Neural cell (in vitro differentiated cells): ENCODE measurements at regions not wholly inside any gene's neighbourhood (a gene's known extent, or its start where the extent isn't known, plus 50 kb on each side); places are given as distances from the start of the nearest gene placed in this dataset.
"Not testable (repeated sequence)": the region's sequence is repeated elsewhere in the genome, so short reads cannot be mapped to it uniquely, and the experiment has no call there.

Source experiments
- H2AFZ ChIP-seq: fragments of 200-600, 300-800 bp; sonication (generic), shearing (Covaris generic); 2 replicates; pipeline ENCODE4 v1.6.0; 2014; ENCODE audit warnings: low read depth, mild to moderate bottlenecking, antibody characterized with exemption, low read length, moderate library complexity
- H3F3A ChIP-seq: fragments of 200-600 bp; shearing (Covaris generic); 2 replicates; pipeline ENCODE4 v1.6.1; 2016; ENCODE audit warnings: mild to moderate bottlenecking, moderate library complexity, mixed read lengths, antibody characterized with exemption, low read length; ENCODE audit not compliant: insufficient read depth, poor library complexity, severe bottlenecking
- H3K27ac ChIP-seq: fragments of 200-600, 300-800 bp; sonication (generic), shearing (Covaris generic); 2 replicates; pipeline ENCODE4 v1.5.1; 2014; ENCODE audit warnings: mild to moderate bottlenecking, low read length, moderate library complexity
- H3K27me3 ChIP-seq: fragments of 300-800, 200-600 bp; sonication (generic), shearing (Covaris generic); 2 replicates; pipeline ENCODE4 v1.6.0; 2014; ENCODE audit warnings: mild to moderate bottlenecking, low read depth, low read length, moderate library complexity; ENCODE audit not compliant: insufficient read depth
- H3K36me3 ChIP-seq: fragments of 300-800, 200-600 bp; sonication (generic), shearing (Covaris generic); 2 replicates; pipeline ENCODE4 v1.5.1; 2014; ENCODE audit warnings: mild to moderate bottlenecking, antibody characterized with exemption, low read length, moderate library complexity; ENCODE audit not compliant: insufficient read depth
- H3K4me2 ChIP-seq: fragments of 300-800, 200-600 bp; sonication (generic), shearing (Covaris generic); 2 replicates; pipeline ENCODE4 v1.6.0; 2014; ENCODE audit warnings: mild to moderate bottlenecking, low read length
- H3K4me3 ChIP-seq: fragments of 300-800, 200-600 bp; sonication (generic), shearing (Covaris generic); 2 replicates; pipeline ENCODE4 v1.5.1; 2014; ENCODE audit warnings: mild to moderate bottlenecking, low read length, moderate library complexity
- H3K79me2 ChIP-seq: fragments of 200-600 bp; shearing (Covaris generic); replicated peaks from 2 replicates; pipeline ENCODE4 v1.6.0; 2014; ENCODE audit warnings: mild to moderate bottlenecking, low read length, moderate library complexity; ENCODE audit not compliant: insufficient read depth
- H3K9ac ChIP-seq: fragments of 300-800, 200-600 bp; sonication (generic), shearing (Covaris generic); 2 replicates; pipeline ENCODE4 v1.6.1; 2016; ENCODE audit warnings: mild to moderate bottlenecking, low read length, mixed read lengths
- H3K9me2 ChIP-seq: fragments of 200-600 bp; shearing (Covaris generic); 2 replicates; pipeline ENCODE4 v1.6.1; 2016; ENCODE audit warnings: mild to moderate bottlenecking, low read length, mixed read lengths; ENCODE audit not compliant: insufficient read depth
- H3K9me3 ChIP-seq: fragments of 200-600, 300-800 bp; sonication (generic), shearing (Covaris generic); 2 replicates; pipeline ENCODE4 v1.6.1; 2016; ENCODE audit warnings: mild to moderate bottlenecking, mixed run types, low read length, moderate library complexity, mixed read lengths
- H4K20me1 ChIP-seq: fragments of 200-600 bp; shearing (Covaris generic); 2 replicates; pipeline ENCODE4 v1.6.1; 2016; ENCODE audit warnings: mild to moderate bottlenecking, mixed run types; ENCODE audit not compliant: insufficient read depth
- CTCF ChIP-seq: fragments of 450-650 bp; IDR thresholded peaks from 2 replicates; pipeline ENCODE4 v1.5.1; 2014; ENCODE audit warnings: antibody characterized with exemption, mild to moderate bottlenecking, moderate library complexity; ENCODE audit not compliant: poor library complexity, severe bottlenecking
- EP300 ChIP-seq: fragments of 450-650 bp; conservative IDR thresholded peaks from 2 replicates; pipeline ENCODE4 v1.6.1; 2014; ENCODE audit warnings: antibody characterized with exemption, mild to moderate bottlenecking, moderate library complexity; ENCODE audit not compliant: poor library complexity, severe bottlenecking
- EZH2 ChIP-seq: fragments of 200-600, 300-800 bp; shearing (Covaris generic), sonication (generic); IDR thresholded peaks from 2 replicates; pipeline ENCODE4 v1.6.1; 2014; ENCODE audit warnings: antibody characterized with exemption, low read length, borderline replicate concordance, mild to moderate bottlenecking; ENCODE audit not compliant: insufficient read depth, poor library complexity, severe bottlenecking
- MXI1 ChIP-seq: fragments of 450-650 bp; conservative IDR thresholded peaks from 2 replicates; pipeline ENCODE4 v1.6.1; 2014; ENCODE audit warnings: antibody characterized with exemption, mild to moderate bottlenecking; ENCODE audit not compliant: poor library complexity, severe bottlenecking
- POLR2AphosphoS5 ChIP-seq: IDR thresholded peaks from 2 replicates; pipeline ENCODE4 v1.6.1; 2012
- RAD21 ChIP-seq: fragments of 450-650 bp; conservative IDR thresholded peaks from 2 replicates; pipeline ENCODE4 v1.6.1; 2014; ENCODE audit warnings: antibody characterized with exemption, mild to moderate bottlenecking, moderate library complexity
- REST ChIP-seq: IDR thresholded peaks from 2 replicates; pipeline ENCODE4 v1.6.1; 2012; ENCODE audit warnings: borderline replicate concordance
- SMC3 ChIP-seq: fragments of 450-650 bp; conservative IDR thresholded peaks from 2 replicates; pipeline ENCODE4 v1.6.1; 2014; ENCODE audit warnings: antibody characterized with exemption, mild to moderate bottlenecking, moderate library complexity; ENCODE audit not compliant: poor library complexity
- TAF1 ChIP-seq: IDR thresholded peaks from 2 replicates; pipeline ENCODE4 v1.6.1; 2012; ENCODE audit warnings: low read depth

- H3K9me3 ChIP-seq: peaks cover 6% of the 10 kb centered on the region
- H3K79me2 ChIP-seq: no peaks in the 10 kb centered on the region
- H4K20me1 ChIP-seq: no peaks in the 10 kb centered on the region
- no peak overlapping the region for H3K27ac ChIP-seq
- no peak overlapping the region for H2AFZ ChIP-seq
- H3K4me2 ChIP-seq: no peak overlapping the region
- no peak for TF ChIP-seq EP300
- no peak overlapping the region for H3K4me3 ChIP-seq
- no peaks in the 10 kb centered on the region for H3F3A ChIP-seq
- no peaks in the 10 kb centered on the region for H3K9me2 ChIP-seq
- no peaks in the 10 kb centered on the region for H3K36me3 ChIP-seq
- no peak overlapping the region for H3K9ac ChIP-seq
- H3K27me3 ChIP-seq: no peaks in the 10 kb centered on the region
Observed at GRCh38 chr6:67956352-67956751, 678.7 kb upstream of the ADGRB3 start.

GRCh38 chr6:67952948-67953347 is 682.1 kb upstream of the ADGRB3 start:
- no peaks in the 10 kb centered on the region for H3F3A ChIP-seq
- H3K4me2 ChIP-seq: no peak overlapping the region
- H3K79me2 ChIP-seq: no peaks in the 10 kb centered on the region
- no peak overlapping the region for H3K9ac ChIP-seq
- no peaks in the 10 kb centered on the region for H3K27me3 ChIP-seq
- no peak overlapping the region for H3K27ac ChIP-seq
- no peaks in the 10 kb centered on the region for H4K20me1 ChIP-seq
- no peaks in the 10 kb centered on the region for H3K36me3 ChIP-seq
- peaks cover 6% of the 10 kb centered on the region for H3K9me3 ChIP-seq
- no peak overlapping the region for H2AFZ ChIP-seq
- TF ChIP-seq SMC3 (no peak), TAF1 (no peak), RAD21 (no peak), EP300 (no peak), EZH2 (no peak), CTCF (no peak), REST (no peak), MXI1 (no peak), POLR2AphosphoS5 (no peak)
- no peaks in the 10 kb centered on the region for H3K9me2 ChIP-seq
- H3K4me3 ChIP-seq: no peak overlapping the region

- no peaks in the 10 kb centered on the region for H3K36me3 ChIP-seq
- H3K9ac ChIP-seq: no peak overlapping the region
- no peak overlapping the region for H3K27ac ChIP-seq
- no peaks in the 10 kb centered on the region for H3K27me3 ChIP-seq
- peaks cover 6% of the 10 kb centered on the region for H3K9me3 ChIP-seq
- no peaks in the 10 kb centered on the region for H4K20me1 ChIP-seq
- TF ChIP-seq MXI1: no peak
- no peak for TF ChIP-seq TAF1
- TF ChIP-seq RAD21: no peak
- no peak for TF ChIP-seq CTCF
- no peak for TF ChIP-seq POLR2AphosphoS5
- no peak for TF ChIP-seq EZH2
- TF ChIP-seq SMC3: no peak
- H3K4me2 ChIP-seq: no peak overlapping the region
- no peak overlapping the region for H3K4me3 ChIP-seq
- no peak overlapping the region for H2AFZ ChIP-seq
- H3F3A ChIP-seq: no peaks in the 10 kb centered on the region
- H3K79me2 ChIP-seq: no peaks in the 10 kb centered on the region
- no peaks in the 10 kb centered on the region for H3K9me2 ChIP-seq
Observed at GRCh38 chr6:67952121-67952520, 683.0 kb upstream of the ADGRB3 start.

- not testable (repeated sequence) for H3K27ac ChIP-seq
Observed at GRCh38 chr6:67947762-67948161, 687.3 kb upstream of the ADGRB3 start.

More at GRCh38 chr6:67947762-67948161, 687.3 kb upstream of the ADGRB3 start:
- H3K4me3 ChIP-seq, H3K79me2 ChIP-seq, H3K36me3 ChIP-seq, H2AFZ ChIP-seq, H3F3A ChIP-seq, H3K9me2 ChIP-seq, H3K27me3 ChIP-seq, H3K9ac ChIP-seq, H3K4me2 ChIP-seq, H3K9me3 ChIP-seq, H4K20me1 ChIP-seq: not testable (repeated sequence)
